Astrocyte of the spinal cord (primary cell): ENCODE measurements at regions not wholly inside any gene's neighbourhood (a gene's known extent, or its start where the extent isn't known, plus 50 kb on each side); places are given as distances from the start of the nearest gene placed in this dataset.

Experiments used
- DNase-seq: peaks from one replicate; pipeline ENCODE4 v3.0.0; 2011; ENCODE audit warnings: low read depth, low spot score
- H3K4me3 ChIP-seq: 2 replicates; pipeline ENCODE4 v1.5.1; 2011; ENCODE audit warnings: low read depth, mild to moderate bottlenecking, low read length, moderate library complexity
- CTCF ChIP-seq: IDR thresholded peaks from 2 replicates; pipeline ENCODE4 v1.5.1; 2012; ENCODE audit warnings: low read depth, mild to moderate bottlenecking, low read length, inconsistent platforms
- in situ Hi-C: cut with HindIII; loops from 2 replicates; pipeline ENCODE4 v1.10.0; 2017; ENCODE audit warnings: low sequenced_read_pairs

GRCh38 chr5:58088941-58089340 is 370.9 kb downstream of the PLK2 start:
- no peak for DNase-seq
- in situ Hi-C loops: no loop called here
- TF ChIP-seq CTCF: no peak

GRCh38 chr5:58087905-58088304 is 372.0 kb downstream of the PLK2 start:
- no peak for TF ChIP-seq CTCF
- H3K4me3 ChIP-seq: no peak overlapping the region
- DNase-seq: no peak
- in situ Hi-C loops: no loop called here

More at GRCh38 chr5:58088941-58089340, 370.9 kb downstream of the PLK2 start:
- H3K4me3 ChIP-seq: no peak overlapping the region

- in situ Hi-C loops: no loop called here
- TF ChIP-seq CTCF: no peak
- H3K4me3 ChIP-seq: no peak overlapping the region
- no peak for DNase-seq
Measured at GRCh38 chr5:58087123-58087522, 372.8 kb downstream of the PLK2 start.

- TF ChIP-seq CTCF: no peak
- peak; percentile 45 for DNase-seq
- H3K4me3 ChIP-seq: no peak overlapping the region
- in situ Hi-C loops: no loop called here
Measured at GRCh38 chr5:58085800-58086199, 374.1 kb downstream of the PLK2 start.

GRCh38 chr5:58081435-58081834 is 378.5 kb downstream of the PLK2 start:
- DNase-seq: no peak
- TF ChIP-seq CTCF: no peak
- H3K4me3 ChIP-seq: no peak overlapping the region
- in situ Hi-C loops: no loop called here

GRCh38 chr5:58080573-58080972 is 379.3 kb downstream of the PLK2 start:
- in situ Hi-C loops: no loop called here
- peak; percentile 29 for DNase-seq
- no peak overlapping the region for H3K4me3 ChIP-seq
- TF ChIP-seq CTCF: no peak

- in situ Hi-C loops: no loop called here
- DNase-seq: no peak
- TF ChIP-seq CTCF: no peak
- no peak overlapping the region for H3K4me3 ChIP-seq
Measured at GRCh38 chr5:58077966-58078365, 381.9 kb downstream of the PLK2 start.
